C4-2B (cell line): ENCODE measurements at regions not wholly inside any gene's neighbourhood (a gene's known extent, or its start where the extent isn't known, plus 50 kb on each side); places are given as distances from the start of the nearest gene placed in this dataset.

Source experiments
- ZFX ChIP-seq: fragments of 450-650 bp; IDR thresholded peaks from 2 replicates; pipeline ENCODE4 v1.6.1; 2017
- TF ChIP-seq, protein P1 (sequence below): fragments of 450-650 bp; conservative IDR thresholded peaks from 2 replicates; pipeline ENCODE4 v1.5.1; 2017; ENCODE audit warnings: mild to moderate bottlenecking

DNA sequence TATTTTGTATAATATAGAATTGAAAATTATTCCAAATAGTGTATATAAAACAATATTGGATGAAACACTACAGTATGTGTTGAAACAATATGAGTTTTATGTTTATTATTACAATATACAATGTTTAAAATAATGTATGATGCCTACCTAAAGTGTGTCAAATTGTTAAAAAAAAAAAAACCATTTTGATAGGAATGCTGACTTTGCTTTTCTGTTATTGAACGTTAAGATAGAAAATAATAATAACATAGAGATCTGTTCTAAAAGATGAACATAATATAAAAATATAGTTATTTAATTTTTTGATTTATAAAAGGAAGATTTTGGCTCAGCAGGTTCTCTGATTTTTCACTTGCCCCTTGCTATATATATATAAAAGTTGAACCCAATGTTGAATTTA lies 474.6 kb upstream of the ATXN8OS start:
- TF ChIP-seq, protein P1, sequence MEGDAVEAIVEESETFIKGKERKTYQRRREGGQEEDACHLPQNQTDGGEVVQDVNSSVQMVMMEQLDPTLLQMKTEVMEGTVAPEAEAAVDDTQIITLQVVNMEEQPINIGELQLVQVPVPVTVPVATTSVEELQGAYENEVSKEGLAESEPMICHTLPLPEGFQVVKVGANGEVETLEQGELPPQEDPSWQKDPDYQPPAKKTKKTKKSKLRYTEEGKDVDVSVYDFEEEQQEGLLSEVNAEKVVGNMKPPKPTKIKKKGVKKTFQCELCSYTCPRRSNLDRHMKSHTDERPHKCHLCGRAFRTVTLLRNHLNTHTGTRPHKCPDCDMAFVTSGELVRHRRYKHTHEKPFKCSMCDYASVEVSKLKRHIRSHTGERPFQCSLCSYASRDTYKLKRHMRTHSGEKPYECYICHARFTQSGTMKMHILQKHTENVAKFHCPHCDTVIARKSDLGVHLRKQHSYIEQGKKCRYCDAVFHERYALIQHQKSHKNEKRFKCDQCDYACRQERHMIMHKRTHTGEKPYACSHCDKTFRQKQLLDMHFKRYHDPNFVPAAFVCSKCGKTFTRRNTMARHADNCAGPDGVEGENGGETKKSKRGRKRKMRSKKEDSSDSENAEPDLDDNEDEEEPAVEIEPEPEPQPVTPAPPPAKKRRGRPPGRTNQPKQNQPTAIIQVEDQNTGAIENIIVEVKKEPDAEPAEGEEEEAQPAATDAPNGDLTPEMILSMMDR: no peak
- no peak for TF ChIP-seq ZFX
